HepG2 (cell line): ENCODE measurements at regions not wholly inside any gene's neighbourhood (a gene's known extent, or its start where the extent isn't known, plus 50 kb on each side); places are given as distances from the start of the nearest gene placed in this dataset.

Experiments
- AKAP8 ChIP-seq: sonication (generic); formaldehyde crosslinking; IDR thresholded peaks from 2 replicates; pipeline ENCODE4 v1.5.1; 2020; ENCODE audit warnings: mild to moderate bottlenecking, missing genetic modification reagents
- HIC2 ChIP-seq: sonication (generic); formaldehyde crosslinking; IDR thresholded peaks from 2 replicates; pipeline ENCODE4 v1.9.0; 2022; ENCODE audit warnings: low read depth, missing genetic modification reagents
- HOMEZ ChIP-seq: IDR thresholded peaks from 2 replicates; pipeline ENCODE4 v1.6.1; 2016; ENCODE audit warnings: low read depth
- LRRFIP1 ChIP-seq: sonication (generic); formaldehyde crosslinking; conservative IDR thresholded peaks from 2 replicates; pipeline ENCODE4 v1.4.0; 2020; ENCODE audit warnings: missing genetic modification reagents
- NAIF1 ChIP-seq: sonication (generic); formaldehyde crosslinking; IDR thresholded peaks from 2 replicates; pipeline ENCODE4 v1.5.0; 2020; ENCODE audit warnings: mild to moderate bottlenecking, missing genetic modification reagents, borderline replicate concordance
- NFIC ChIP-seq: IDR thresholded peaks from 2 replicates; pipeline ENCODE4 v1.6.1; 2012; ENCODE audit warnings: mild to moderate bottlenecking, low read length, inconsistent platforms
- NR1H2 ChIP-seq: sonication (generic); formaldehyde crosslinking; IDR thresholded peaks from 2 replicates; pipeline ENCODE4 v1.8.1; 2022; ENCODE audit warnings: low read depth, missing genetic modification reagents, borderline replicate concordance
- NR3C1 ChIP-seq: sonication (generic); formaldehyde crosslinking; IDR thresholded peaks from 2 replicates; pipeline ENCODE4 v1.4.0; 2020; ENCODE audit warnings: missing genetic modification reagents
- RARA ChIP-seq: IDR thresholded peaks from 2 replicates; pipeline ENCODE4 v1.6.1; 2016; ENCODE audit warnings: missing genetic modification reagents, missing compliant biosample characterization
- SNRNP70 ChIP-seq: fragments of 200-400 bp; formaldehyde crosslinking; IDR thresholded peaks from 2 replicates; pipeline ENCODE4 v1.6.1; 2017; ENCODE audit warnings: mild to moderate bottlenecking, low read depth, low read length, moderate library complexity
- SP140L ChIP-seq: sonication (generic); formaldehyde crosslinking; IDR thresholded peaks from 2 replicates; pipeline ENCODE4 v1.4.0; 2020; ENCODE audit warnings: missing genetic modification reagents, borderline replicate concordance
- STAT5B ChIP-seq: sonication (generic); formaldehyde crosslinking; IDR thresholded peaks from 2 replicates; pipeline ENCODE4 v1.4.0; 2020; ENCODE audit warnings: missing genetic modification reagents
- ZBTB2 ChIP-seq: sonication (generic); formaldehyde crosslinking; IDR thresholded peaks from 2 replicates; pipeline ENCODE4 v1.8.0; 2022; ENCODE audit warnings: low read depth, missing genetic modification reagents
- ZFY ChIP-seq: sonication (generic); formaldehyde crosslinking; IDR thresholded peaks from 2 replicates; pipeline ENCODE4 v1.4.0; 2020; ENCODE audit warnings: missing genetic modification reagents
- ZMYM4 ChIP-seq: sonication (generic); formaldehyde crosslinking; IDR thresholded peaks from 2 replicates; pipeline ENCODE4 v1.8.1; 2023; ENCODE audit warnings: mild to moderate bottlenecking, missing genetic modification reagents
- ZNF207 ChIP-seq: fragments of 450-650 bp; IDR thresholded peaks from 2 replicates; pipeline ENCODE4 v1.6.1; 2016; ENCODE audit warnings: antibody characterized with exemption, borderline replicate concordance
- ZNF580 ChIP-seq: IDR thresholded peaks from 2 replicates; pipeline ENCODE4 v1.6.1; 2016; ENCODE audit warnings: low read depth, borderline replicate concordance
- ZNF619 ChIP-seq: sonication (generic); formaldehyde crosslinking; IDR thresholded peaks from 2 replicates; pipeline ENCODE4 v1.4.0; 2020; ENCODE audit warnings: mild to moderate bottlenecking, missing genetic modification reagents
- ZNF790 ChIP-seq: sonication (generic); formaldehyde crosslinking; IDR thresholded peaks from 2 replicates; pipeline ENCODE4 v1.8.0; 2022; ENCODE audit warnings: missing genetic modification reagents, mild to moderate bottlenecking, borderline replicate concordance

- TF ChIP-seq ZNF790 (CRISPR knock-in tag) (peak; percentile 58; the same call in 1 of the 2 replicates), HIC2 (CRISPR knock-in tag) (peak; percentile 54), ZBTB2 (CRISPR knock-in tag) (peak; percentile 71), NR3C1 (no peak), NR1H2 (no peak), ZMYM4 (peak; percentile 98), NAIF1 (0 out of 2 replicates have a peak, but pooled peaks have one; percentile 76), ZNF619 (CRISPR knock-in tag) (0 out of 2 replicates have a peak, but pooled peaks have one; percentile 57), LRRFIP1 (CRISPR knock-in tag) (no peak), STAT5B (peak; percentile 35; the same call in 1 of the 2 replicates), ZNF580 (peak; percentile 94), SP140L (CRISPR knock-in tag) (0 out of 2 replicates have a peak, but pooled peaks have one; percentile 64), SNRNP70 (no peak), ZNF207 (no peak), AKAP8 (CRISPR knock-in tag) (peak; percentile 74; the same call in 1 of the 2 replicates), NFIC (no peak), HOMEZ (CRISPR knock-in tag) (peak; percentile 73), ZFY (CRISPR knock-in tag) (peak; percentile 99), RARA (CRISPR knock-in tag) (peak; percentile 35; the same call in 1 of the 2 replicates)
Observed at GRCh38 chr7:66493235-66494205, 135.2 kb upstream of the KCTD7 start (continued).
